ENCODE measurements at regions not wholly inside any gene's neighbourhood (a gene's known extent, or its start where the extent isn't known, plus 50 kb on each side); places are given as distances from the start of the nearest gene placed in this dataset.

DNA sequence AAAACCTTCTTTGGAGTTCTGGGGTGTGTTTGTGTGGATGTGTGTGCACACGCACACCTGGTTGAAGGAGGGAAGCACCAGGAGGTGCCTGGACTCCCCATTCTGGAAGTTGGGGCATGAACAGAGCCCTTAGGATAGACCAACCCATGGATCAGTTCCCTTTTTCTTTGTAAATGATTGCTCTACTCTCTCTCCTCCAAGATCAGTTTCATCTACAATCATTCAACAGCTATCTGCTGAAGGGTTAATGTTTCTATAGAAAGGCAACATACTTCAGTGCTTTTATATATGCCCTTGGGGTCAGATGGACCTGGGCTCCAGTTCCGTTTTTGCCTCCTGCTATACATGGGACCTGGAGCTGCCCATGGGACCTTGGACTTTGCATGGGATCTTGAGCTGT lies 352.1 kb upstream of the CFAP20DC start:
- Histone ChIP-seq H3K36me3 (ENCODE audit: control insufficient read depth in 1 of 2, insufficient read depth in 2 of 2, low read length in 2 of 2) (no peaks in the 10 kb centered on the region), H3K4me1 (ENCODE audit: control insufficient read depth in 1 of 2, insufficient read depth in 2 of 2, low read length in 2 of 2) (no peaks in the 10 kb centered on the region), H3K9me3 (ENCODE audit: control insufficient read depth in 1 of 2, low read length in 2 of 2) (no peaks in the 10 kb centered on the region), H3K27ac (ENCODE audit: low read length) (no peak overlapping the region), H3K4me3 (ENCODE audit: low read depth in 1 of 2, low read length in 2 of 2) (no peak overlapping the region), H3K27me3 (ENCODE audit: low read depth, low read length) (no peaks in the 10 kb centered on the region)

GRCh38 chr3:59392116-59392515 lies 342.3 kb upstream of the CFAP20DC start:
- Histone ChIP-seq H3K9me3 (ENCODE audit: control insufficient read depth in 1 of 2, low read length in 2 of 2) (no peaks in the 10 kb centered on the region), H3K4me1 (ENCODE audit: control insufficient read depth in 1 of 2, insufficient read depth in 2 of 2, low read length in 2 of 2) (no peaks in the 10 kb centered on the region), H3K36me3 (ENCODE audit: control insufficient read depth in 1 of 2, insufficient read depth in 2 of 2, low read length in 2 of 2) (no peaks in the 10 kb centered on the region), H3K4me3 (ENCODE audit: low read depth in 1 of 2, low read length in 2 of 2) (no peak overlapping the region), H3K27ac (ENCODE audit: low read length) (no peak overlapping the region), H3K27me3 (ENCODE audit: low read depth, low read length) (no peaks in the 10 kb centered on the region)

GRCh38 chr3:59391131-59391530 lies 341.3 kb upstream of the CFAP20DC start:
- Histone ChIP-seq H3K36me3 (ENCODE audit: control insufficient read depth in 1 of 2, insufficient read depth in 2 of 2, low read length in 2 of 2) (no peaks in the 10 kb centered on the region), H3K9me3 (ENCODE audit: control insufficient read depth in 1 of 2, low read length in 2 of 2) (no peaks in the 10 kb centered on the region), H3K27ac (ENCODE audit: low read length) (no peak overlapping the region), H3K4me3 (ENCODE audit: low read depth in 1 of 2, low read length in 2 of 2) (no peak overlapping the region), H3K4me1 (ENCODE audit: control insufficient read depth in 1 of 2, insufficient read depth in 2 of 2, low read length in 2 of 2) (no peaks in the 10 kb centered on the region), H3K27me3 (ENCODE audit: low read depth, low read length) (no peaks in the 10 kb centered on the region)

GRCh38 chr3:59388555-59389270 lies 338.9 kb upstream of the CFAP20DC start:
- Histone ChIP-seq H3K27me3 (ENCODE audit: low read depth, low read length) (no peaks in the 10 kb centered on the region), H3K27ac (ENCODE audit: low read length) (no peak overlapping the region), H3K9me3 (ENCODE audit: control insufficient read depth in 1 of 2, low read length in 2 of 2) (no peaks in the 10 kb centered on the region)

GRCh38 chr3:59386165-59386564 lies 336.3 kb upstream of the CFAP20DC start:
- no peak overlapping the region for H3K4me3 ChIP-seq (ENCODE audit: low read depth in 1 of 2, low read length in 2 of 2)
- H3K4me1 ChIP-seq (ENCODE audit: control insufficient read depth in 1 of 2, insufficient read depth in 2 of 2, low read length in 2 of 2), result no peaks in the 10 kb centered on the region
- no peaks in the 10 kb centered on the region for H3K36me3 ChIP-seq (ENCODE audit: control insufficient read depth in 1 of 2, insufficient read depth in 2 of 2, low read length in 2 of 2)
- no peaks in the 10 kb centered on the region for H3K9me3 ChIP-seq (ENCODE audit: control insufficient read depth in 1 of 2, low read length in 2 of 2)
- H3K27me3 ChIP-seq (ENCODE audit: low read depth, low read length), result no peaks in the 10 kb centered on the region
- H3K27ac ChIP-seq (ENCODE audit: low read length), result no peak overlapping the region

More at GRCh38 chr3:59388555-59389270, 338.9 kb upstream of the CFAP20DC start:
- Histone ChIP-seq H3K4me3 (ENCODE audit: low read depth in 1 of 2, low read length in 2 of 2) (no peak overlapping the region), H3K36me3 (ENCODE audit: control insufficient read depth in 1 of 2, insufficient read depth in 2 of 2, low read length in 2 of 2) (no peaks in the 10 kb centered on the region), H3K4me1 (ENCODE audit: control insufficient read depth in 1 of 2, insufficient read depth in 2 of 2, low read length in 2 of 2) (no peaks in the 10 kb centered on the region)

DNA sequence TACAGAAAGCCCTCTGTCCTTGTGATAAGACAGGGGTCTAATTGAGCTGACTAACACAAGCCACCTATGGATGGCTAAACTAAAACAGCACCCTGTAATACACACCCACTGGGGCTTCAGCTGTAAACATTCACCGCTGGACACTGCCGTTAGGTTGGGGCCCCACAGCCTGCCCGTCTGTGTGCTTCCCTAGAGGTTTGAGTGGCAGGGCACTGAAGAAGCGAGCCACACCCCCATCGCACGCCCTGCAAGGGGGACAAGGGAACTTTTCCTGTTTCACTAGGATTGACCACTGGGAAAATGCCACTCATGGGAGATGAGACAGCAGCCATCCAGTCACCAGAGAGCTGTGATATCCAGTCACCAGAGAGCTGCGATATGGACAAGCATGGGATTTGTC lies 335.7 kb upstream of the CFAP20DC start:
- H3K4me1 ChIP-seq (ENCODE audit: control insufficient read depth in 1 of 2, insufficient read depth in 2 of 2, low read length in 2 of 2), result no peaks in the 10 kb centered on the region
- H3K27ac ChIP-seq (ENCODE audit: low read length), result no peak overlapping the region
- H3K36me3 ChIP-seq (ENCODE audit: control insufficient read depth in 1 of 2, insufficient read depth in 2 of 2, low read length in 2 of 2), result no peaks in the 10 kb centered on the region
- H3K27me3 ChIP-seq (ENCODE audit: low read depth, low read length), result no peaks in the 10 kb centered on the region
- H3K4me3 ChIP-seq (ENCODE audit: low read depth in 1 of 2, low read length in 2 of 2), result no peak overlapping the region
- no peaks in the 10 kb centered on the region for H3K9me3 ChIP-seq (ENCODE audit: control insufficient read depth in 1 of 2, low read length in 2 of 2)

DNA sequence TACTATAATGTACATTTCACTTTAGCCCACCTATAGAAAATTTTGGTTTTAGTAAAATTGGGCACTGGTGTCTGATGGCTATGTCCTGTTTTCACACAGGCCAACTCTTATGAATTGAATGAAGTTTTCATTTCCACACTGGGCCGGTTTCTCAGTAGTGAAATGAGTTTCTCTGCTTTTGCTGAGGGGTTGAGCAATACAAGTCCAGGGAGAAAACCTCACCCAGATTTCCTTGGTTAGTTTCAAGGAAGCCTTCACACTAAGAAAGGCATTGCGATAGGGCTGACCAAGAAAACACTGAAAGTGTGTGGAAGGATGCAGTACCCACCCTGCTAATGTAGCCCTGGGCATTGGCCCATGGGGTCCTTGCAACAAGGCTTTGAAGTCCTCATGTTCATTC lies 331.5 kb upstream of the CFAP20DC start:
- Histone ChIP-seq H3K36me3 (ENCODE audit: control insufficient read depth in 1 of 2, insufficient read depth in 2 of 2, low read length in 2 of 2) (no peaks in the 10 kb centered on the region), H3K4me1 (ENCODE audit: control insufficient read depth in 1 of 2, insufficient read depth in 2 of 2, low read length in 2 of 2) (no peaks in the 10 kb centered on the region), H3K4me3 (ENCODE audit: low read depth in 1 of 2, low read length in 2 of 2) (no peak overlapping the region), H3K27me3 (ENCODE audit: low read depth, low read length) (no peaks in the 10 kb centered on the region), H3K9me3 (ENCODE audit: control insufficient read depth in 1 of 2, low read length in 2 of 2) (no peaks in the 10 kb centered on the region), H3K27ac (ENCODE audit: low read length) (no peak overlapping the region)

GRCh38 chr3:59380146-59380545 lies 330.3 kb upstream of the CFAP20DC start:
- H3K4me1 ChIP-seq (ENCODE audit: control insufficient read depth in 1 of 2, insufficient read depth in 2 of 2, low read length in 2 of 2), result no peaks in the 10 kb centered on the region
- H3K27me3 ChIP-seq (ENCODE audit: low read depth, low read length), result no peaks in the 10 kb centered on the region
- H3K27ac ChIP-seq (ENCODE audit: low read length), result no peak overlapping the region
- no peak overlapping the region for H3K4me3 ChIP-seq (ENCODE audit: low read depth in 1 of 2, low read length in 2 of 2)
- H3K36me3 ChIP-seq (ENCODE audit: control insufficient read depth in 1 of 2, insufficient read depth in 2 of 2, low read length in 2 of 2), result no peaks in the 10 kb centered on the region
- H3K9me3 ChIP-seq (ENCODE audit: control insufficient read depth in 1 of 2, low read length in 2 of 2), result no peaks in the 10 kb centered on the region

DNA sequence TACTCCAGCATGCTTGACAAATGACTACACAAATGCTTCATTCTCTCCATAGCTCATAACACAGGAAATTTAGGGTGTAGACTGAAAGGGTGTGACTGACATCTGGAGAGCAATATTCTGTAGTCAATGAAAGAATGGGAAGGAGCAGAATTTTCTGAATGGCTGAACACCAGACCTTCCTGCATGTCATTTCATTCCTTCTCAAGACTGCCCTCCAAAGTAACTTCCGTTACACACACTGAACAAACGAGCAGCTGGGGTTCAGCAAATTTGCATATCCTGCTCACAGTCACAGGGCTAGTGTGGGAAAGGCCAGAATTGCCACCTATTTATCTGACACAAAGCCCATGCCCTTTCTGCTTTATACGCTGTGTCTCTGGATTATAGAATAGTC lies 325.0 kb upstream of the CFAP20DC start:
- Histone ChIP-seq H3K4me1 (ENCODE audit: control insufficient read depth in 1 of 2, insufficient read depth in 2 of 2, low read length in 2 of 2) (no peaks in the 10 kb centered on the region), H3K27me3 (ENCODE audit: low read depth, low read length) (no peaks in the 10 kb centered on the region), H3K4me3 (ENCODE audit: low read depth in 1 of 2, low read length in 2 of 2) (no peak overlapping the region), H3K27ac (ENCODE audit: low read length) (no peak overlapping the region), H3K36me3 (ENCODE audit: control insufficient read depth in 1 of 2, insufficient read depth in 2 of 2, low read length in 2 of 2) (no peaks in the 10 kb centered on the region), H3K9me3 (ENCODE audit: control insufficient read depth in 1 of 2, low read length in 2 of 2) (no peaks in the 10 kb centered on the region)

DNA sequence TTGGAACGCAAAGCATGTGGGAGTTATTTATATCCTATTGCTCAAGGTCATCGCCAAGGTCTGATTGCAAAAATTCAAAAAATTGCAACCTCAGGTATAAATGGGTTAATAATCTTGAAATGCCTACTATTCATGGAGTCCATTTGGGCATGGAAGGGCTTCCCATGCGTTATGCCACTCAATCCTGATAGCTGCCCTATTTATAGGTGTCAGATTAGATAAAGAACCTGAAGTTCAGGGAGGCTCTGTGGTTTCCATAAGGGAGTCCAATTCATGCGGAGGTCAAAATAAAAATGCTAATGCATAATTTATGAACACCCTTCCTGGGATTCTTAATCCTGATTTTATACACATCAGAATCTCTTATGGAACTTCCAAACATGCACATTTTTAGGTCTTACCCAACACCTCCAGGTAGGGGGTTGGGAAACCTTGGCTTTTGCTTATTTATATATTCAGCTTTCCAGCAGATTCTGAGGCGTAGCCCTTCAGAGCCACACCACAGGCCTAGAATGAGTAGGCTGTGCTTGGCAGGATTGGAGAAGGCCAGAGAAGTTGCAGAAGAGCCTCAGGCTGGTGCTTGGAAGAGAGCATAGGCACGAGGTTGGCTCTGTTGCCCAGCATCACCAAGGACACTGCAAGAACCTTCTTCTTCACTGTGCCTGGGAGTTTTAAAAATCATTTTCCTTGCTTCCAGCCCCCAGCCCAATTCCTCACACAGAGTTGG lies 324.4 kb upstream of the CFAP20DC start:
- Histone ChIP-seq H3K4me3 (ENCODE audit: low read depth in 1 of 2, low read length in 2 of 2) (no peak overlapping the region), H3K36me3 (ENCODE audit: control insufficient read depth in 1 of 2, insufficient read depth in 2 of 2, low read length in 2 of 2) (no peaks in the 10 kb centered on the region), H3K9me3 (ENCODE audit: control insufficient read depth in 1 of 2, low read length in 2 of 2) (no peaks in the 10 kb centered on the region), H3K27me3 (ENCODE audit: low read depth, low read length) (no peaks in the 10 kb centered on the region), H3K27ac (ENCODE audit: low read length) (no peak overlapping the region), H3K4me1 (ENCODE audit: control insufficient read depth in 1 of 2, insufficient read depth in 2 of 2, low read length in 2 of 2) (no peaks in the 10 kb centered on the region)

DNA sequence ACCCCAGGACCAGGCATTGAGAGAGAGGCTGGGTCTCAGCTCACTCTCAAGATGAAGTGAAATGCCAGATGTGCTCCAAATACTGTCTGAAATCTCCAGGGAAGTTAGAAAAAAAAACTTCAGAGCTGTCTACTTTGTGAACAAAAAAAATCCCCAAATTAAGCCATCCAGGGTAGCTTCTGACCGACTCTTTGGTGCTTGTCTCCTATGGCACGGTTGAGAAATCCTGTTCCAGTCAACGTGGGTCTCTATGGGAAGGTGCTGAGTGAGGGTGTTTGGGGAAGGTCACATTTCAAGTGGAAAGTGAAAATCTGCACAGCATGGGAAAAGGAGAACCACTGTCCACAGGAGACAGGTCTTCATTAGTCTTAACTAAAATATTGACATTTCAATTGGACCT lies 322.5 kb upstream of the CFAP20DC start:
- Histone ChIP-seq H3K9me3 (ENCODE audit: control insufficient read depth in 1 of 2, low read length in 2 of 2) (no peaks in the 10 kb centered on the region), H3K4me3 (ENCODE audit: low read depth in 1 of 2, low read length in 2 of 2) (no peak overlapping the region), H3K4me1 (ENCODE audit: control insufficient read depth in 1 of 2, insufficient read depth in 2 of 2, low read length in 2 of 2) (no peaks in the 10 kb centered on the region), H3K27me3 (ENCODE audit: low read depth, low read length) (no peaks in the 10 kb centered on the region), H3K27ac (ENCODE audit: low read length) (no peak overlapping the region), H3K36me3 (ENCODE audit: control insufficient read depth in 1 of 2, insufficient read depth in 2 of 2, low read length in 2 of 2) (no peaks in the 10 kb centered on the region)
